CD14-positive monocyte (primary cell): ENCODE measurements at regions not wholly inside any gene's neighbourhood (a gene's known extent, or its start where the extent isn't known, plus 50 kb on each side); places are given as distances from the start of the nearest gene placed in this dataset.

Experiments used
- DNase-seq, 3 donors: peaks; one replicate each; pipeline ENCODE4 v3.0.0-alpha.2; 2011 to 2022
- H2AFZ ChIP-seq: 2 replicates; pipeline ENCODE4 v1.6.0; 2012; ENCODE audit warnings: mild to moderate bottlenecking, low read depth, low read length, inconsistent platforms; ENCODE audit not compliant: insufficient read depth, poor library complexity, severe bottlenecking
- H3K27ac ChIP-seq, 2 donors: 1 replicate in 1 of 2; 2 replicates in 1 of 2; pipeline ENCODE4 v1.5.1; 2012 to 2013; ENCODE audit warnings: low read length in 2 of 2, control low read depth in 1 of 2, inconsistent platforms in 1 of 2, low read depth in 1 of 2, mild to moderate bottlenecking in 1 of 2
- H3K27me3 ChIP-seq, 2 donors: one replicate each; pipeline versions ENCODE4 v1.6.0 to v1.6.1; 2011 to 2013; ENCODE audit warnings: low read length in 2 of 2; ENCODE audit not compliant: control insufficient read depth in 2 of 2, insufficient read depth in 2 of 2
- H3K36me3 ChIP-seq, 2 donors: replicated peaks in 1 of 2; 1 replicate in 1 of 2; 2 replicates in 1 of 2; pipeline versions ENCODE4 v1.5.1 to v1.6.1; 2012 to 2013; ENCODE audit warnings: low read length in 2 of 2, control low read depth in 1 of 2, inconsistent platforms in 1 of 2, mild to moderate bottlenecking in 1 of 2; ENCODE audit not compliant: insufficient read depth in 2 of 2, control insufficient read depth in 1 of 2
- H3K4me1 ChIP-seq, 2 donors: 1 replicate in 1 of 2; 2 replicates in 1 of 2; pipeline versions ENCODE4 v1.5.1 to v1.6.1; 2012 to 2013; ENCODE audit warnings: low read length in 2 of 2, control low read depth in 1 of 2, inconsistent platforms in 1 of 2, mild to moderate bottlenecking in 1 of 2, moderate library complexity in 1 of 2; ENCODE audit not compliant: insufficient read depth in 2 of 2, control insufficient read depth in 1 of 2
- H3K4me2 ChIP-seq: replicated peaks from 2 replicates; pipeline ENCODE3; 2012; ENCODE audit warnings: low read length, moderate library complexity, mild to moderate bottlenecking; ENCODE audit not compliant: poor library complexity, severe bottlenecking; ENCODE audit errors: extremely low read depth
- H3K4me3 ChIP-seq, 3 experiments: fragments of 200-600 bp in 1 of 3; sonication (generic) in 1 of 3; replicated peaks in 1 of 3; 1 replicate in 2 of 3; 2 replicates in 1 of 3; pipeline ENCODE4 v1.5.1; 2011 to 2013; ENCODE audit warnings: low read length in 3 of 3, mild to moderate bottlenecking in 3 of 3, control low read depth in 2 of 3, low read depth in 2 of 3, inconsistent platforms in 1 of 3, moderate library complexity in 1 of 3
- H3K79me2 ChIP-seq: 2 replicates; pipeline ENCODE4 v1.6.0; 2012; ENCODE audit warnings: mild to moderate bottlenecking, control low read depth, inconsistent platforms, low read length, moderate library complexity; ENCODE audit not compliant: insufficient read depth
- H3K9ac ChIP-seq: 2 replicates; pipeline ENCODE4 v1.6.0; 2017; ENCODE audit warnings: low read length, mild to moderate bottlenecking; ENCODE audit not compliant: insufficient read depth, poor library complexity, severe bottlenecking
- H3K9me3 ChIP-seq, 2 donors: replicated peaks in 1 of 2; 1 replicate in 1 of 2; 2 replicates in 1 of 2; pipeline versions ENCODE4 v1.5.1 to v1.6.1; 2012 to 2013; ENCODE audit warnings: low read length in 2 of 2, control low read depth in 1 of 2; ENCODE audit not compliant: control insufficient read depth in 1 of 2, insufficient read depth in 1 of 2
- H4K20me1 ChIP-seq: 2 replicates; pipeline ENCODE4 v1.6.0; 2012; ENCODE audit warnings: mild to moderate bottlenecking, low read length, control low read depth, moderate library complexity; ENCODE audit not compliant: insufficient read depth
- H3K27ac Mint-ChIP-seq, 7 donors: one replicate each; pipeline ENCODE4 v1.8.0; 2020; ENCODE audit warnings: mild to moderate bottlenecking in 7 of 7, mixed read lengths in 7 of 7, moderate library complexity in 6 of 7, inconsistent platforms in 2 of 7
- H3K27me3 Mint-ChIP-seq, 3 donors: one replicate each; pipeline ENCODE4 v1.8.0; 2021 to 2022; ENCODE audit warnings: low read depth in 3 of 3, mild to moderate bottlenecking in 3 of 3, mixed read lengths in 3 of 3, moderate library complexity in 3 of 3, inconsistent platforms in 1 of 3
- H3K36me3 Mint-ChIP-seq, 2 donors: one replicate each; pipeline ENCODE4 v1.8.0; 2020; ENCODE audit warnings: mixed read lengths in 2 of 2, inconsistent platforms in 1 of 2, mild to moderate bottlenecking in 1 of 2
- H3K4me1 Mint-ChIP-seq: one replicate; pipeline ENCODE4 v1.8.0; 2020; ENCODE audit warnings: mild to moderate bottlenecking, mixed read lengths
- H3K4me3 Mint-ChIP-seq, 2 donors: one replicate each; pipeline ENCODE4 v1.8.0; 2020; ENCODE audit warnings: mild to moderate bottlenecking in 2 of 2, mixed read lengths in 2 of 2, moderate library complexity in 1 of 2
- H3K9me3 Mint-ChIP-seq, 7 donors: one replicate each; pipeline ENCODE4 v1.8.0; 2020 to 2022; ENCODE audit warnings: mixed read lengths in 7 of 7, mild to moderate bottlenecking in 6 of 7, moderate library complexity in 6 of 7, inconsistent platforms in 2 of 7
- WGBS: methylation state at CpG from one replicate; pipeline ENCODE4 v1.1.5; 2013; ENCODE audit warnings: missing lambda C conversion rate; ENCODE audit not compliant: insufficient coverage; 5-methylcytosine and 5-hydroxymethylcytosine counted together
- intact Hi-C, 2 donors: fragments of 100-400 bp; cut with micrococcal nuclease; formaldehyde crosslinking; loops; one replicate each; pipeline versions ENCODE4 v1.15.0 to v1.15.1; 2023
- TF ChIP-seq, protein P1 (sequence below): fragments of 200-600 bp; IDR thresholded peaks from one replicate; pipeline ENCODE4 v1.8.0; 2022; ENCODE audit warnings: antibody characterized with exemption, mild to moderate bottlenecking

- Mint-ChIP-seq H3K27ac (no peak overlapping the region), H3K4me1 (no peaks in the 10 kb centered on the region), H3K36me3 (no peaks in the 10 kb centered on the region), H3K27me3 (peaks cover 0 to 2% (median 1%) of the 10 kb centered on the region in 3 donors), H3K9me3 (peaks cover 0 to 7% (median 0%) of the 10 kb centered on the region in 7 donors), H3K4me3 (no peak overlapping the region)
- DNase-seq: no peak
- Histone ChIP-seq H3K4me1 (no peaks in the 10 kb centered on the region), H3K9me3 (no peaks in the 10 kb centered on the region), H3K27me3 (no peaks in the 10 kb centered on the region), H3K36me3 (no peaks in the 10 kb centered on the region), H3K4me3 (no peak overlapping the region), H2AFZ (no peak overlapping the region), H4K20me1 (no peaks in the 10 kb centered on the region), H3K27ac (no peak overlapping the region), H3K9ac (no peak overlapping the region), H3K79me2 (no peaks in the 10 kb centered on the region), H3K4me2 (no peak overlapping the region)
- intact Hi-C loops: no loop called here
- TF ChIP-seq, protein P1, sequence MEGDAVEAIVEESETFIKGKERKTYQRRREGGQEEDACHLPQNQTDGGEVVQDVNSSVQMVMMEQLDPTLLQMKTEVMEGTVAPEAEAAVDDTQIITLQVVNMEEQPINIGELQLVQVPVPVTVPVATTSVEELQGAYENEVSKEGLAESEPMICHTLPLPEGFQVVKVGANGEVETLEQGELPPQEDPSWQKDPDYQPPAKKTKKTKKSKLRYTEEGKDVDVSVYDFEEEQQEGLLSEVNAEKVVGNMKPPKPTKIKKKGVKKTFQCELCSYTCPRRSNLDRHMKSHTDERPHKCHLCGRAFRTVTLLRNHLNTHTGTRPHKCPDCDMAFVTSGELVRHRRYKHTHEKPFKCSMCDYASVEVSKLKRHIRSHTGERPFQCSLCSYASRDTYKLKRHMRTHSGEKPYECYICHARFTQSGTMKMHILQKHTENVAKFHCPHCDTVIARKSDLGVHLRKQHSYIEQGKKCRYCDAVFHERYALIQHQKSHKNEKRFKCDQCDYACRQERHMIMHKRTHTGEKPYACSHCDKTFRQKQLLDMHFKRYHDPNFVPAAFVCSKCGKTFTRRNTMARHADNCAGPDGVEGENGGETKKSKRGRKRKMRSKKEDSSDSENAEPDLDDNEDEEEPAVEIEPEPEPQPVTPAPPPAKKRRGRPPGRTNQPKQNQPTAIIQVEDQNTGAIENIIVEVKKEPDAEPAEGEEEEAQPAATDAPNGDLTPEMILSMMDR: no peak
Observed at GRCh38 chr2:51201295-51201694, 169.4 kb upstream of the NRXN1 start.

- no peak overlapping the region for H3K4me3 Mint-ChIP-seq
- no peak overlapping the region for H3K4me2 ChIP-seq
- no peak overlapping the region for H3K27ac Mint-ChIP-seq
- peaks cover 5 to 24% (median 16%) of the 10 kb centered on the region in 7 donors for H3K9me3 Mint-ChIP-seq
- no peak overlapping the region for H3K9ac ChIP-seq
- H2AFZ ChIP-seq: no peak overlapping the region
- 75% methylated on average over 2 of the region's 10 CpGs for WGBS
- H3K4me1 ChIP-seq: no peaks in the 10 kb centered on the region
- H3K36me3 ChIP-seq: no peaks in the 10 kb centered on the region
- no peaks in the 10 kb centered on the region for H3K4me1 Mint-ChIP-seq
- intact Hi-C loops: no loop called here
- peaks cover 15 to 20% of the 10 kb centered on the region in 2 donors for H3K9me3 ChIP-seq
- H3K27me3 ChIP-seq: no peaks in the 10 kb centered on the region
- TF ChIP-seq, protein P1: no peak
- no peak overlapping the region for H3K27ac ChIP-seq
- H3K27me3 Mint-ChIP-seq: peaks cover 0 to 2% (median 1%) of the 10 kb centered on the region in 3 donors
- H4K20me1 ChIP-seq: no peaks in the 10 kb centered on the region
- H3K36me3 Mint-ChIP-seq: no peaks in the 10 kb centered on the region
- H3K79me2 ChIP-seq: no peaks in the 10 kb centered on the region
- H3K4me3 ChIP-seq: no peak overlapping the region
- no peak for DNase-seq
Observed at GRCh38 chr2:51194656-51195055, 162.7 kb upstream of the NRXN1 start.
